Femur (tissue), 1 donor: ENCODE measurements at regions not wholly inside any gene's neighbourhood (a gene's known extent, or its start where the extent isn't known, plus 50 kb on each side); places are given as distances from the start of the nearest gene placed in this dataset.
A peak's percentile ranks its signal among the peaks of the same experiment; 100 is the strongest.

Experiments used
- DNase-seq: peaks from one replicate; pipeline ENCODE4 v3.0.0-alpha.2; 2017

GRCh38 chr18:60812921-60813320 is 440.3 kb upstream of the MC4R start:
- DNase-seq = no peak

- no peak for DNase-seq
These were observed 453.8 kb upstream of the MC4R start for GRCh38 chr18:60826346-60826745.

GRCh38 chr18:60831971-60832370 is 459.4 kb upstream of the MC4R start:
- no peak for DNase-seq

- no peak for DNase-seq
These were observed 466.1 kb upstream of the MC4R start for GRCh38 chr18:60838677-60839076.

- no peak for DNase-seq
These were observed 473.8 kb upstream of the MC4R start for GRCh38 chr18:60846396-60846795.

- DNase-seq = no peak
These were observed 474.9 kb upstream of the MC4R start for GRCh38 chr18:60847517-60847916.

- DNase-seq = no peak
These were observed 471.7 kb upstream of the CDH20 start for GRCh38 chr18:60861575-60861974.

GRCh38 chr18:60862988-60863387 is 470.2 kb upstream of the CDH20 start:
- DNase-seq = no peak

- DNase-seq = no peak
These were observed 467.4 kb upstream of the CDH20 start for GRCh38 chr18:60865801-60866200.

- DNase-seq = peak; percentile 21
These were observed 462.7 kb upstream of the CDH20 start for GRCh38 chr18:60870261-60871153.

- DNase-seq = no peak
These were observed 460.8 kb upstream of the CDH20 start for GRCh38 chr18:60872434-60872833.

GRCh38 chr18:60873708-60874107 is 459.5 kb upstream of the CDH20 start:
- DNase-seq = no peak

GRCh38 chr18:60875957-60876507 is 457.2 kb upstream of the CDH20 start:
- no peak for DNase-seq

GRCh38 chr18:60880184-60880583 is 453.0 kb upstream of the CDH20 start:
- DNase-seq = no peak

GRCh38 chr18:60883587-60883986 is 449.6 kb upstream of the CDH20 start:
- DNase-seq = no peak

GRCh38 chr18:60888071-60888624 is 445.1 kb upstream of the CDH20 start:
- DNase-seq = no peak

- DNase-seq = no peak
These were observed 443.8 kb upstream of the CDH20 start for GRCh38 chr18:60889442-60889841.

- no peak for DNase-seq
These were observed 441.3 kb upstream of the CDH20 start for GRCh38 chr18:60891936-60892335.

- DNase-seq = no peak
These were observed 440.8 kb upstream of the CDH20 start for GRCh38 chr18:60892441-60892840.

- no peak for DNase-seq
These were observed 440.4 kb upstream of the CDH20 start for GRCh38 chr18:60892855-60893254.

- no peak for DNase-seq
These were observed 439.7 kb upstream of the CDH20 start for GRCh38 chr18:60893355-60894097.

- no peak for DNase-seq
These were observed 438.8 kb upstream of the CDH20 start for GRCh38 chr18:60894254-60894945.

GRCh38 chr18:60895181-60895580 is 438.0 kb upstream of the CDH20 start:
- DNase-seq = no peak
